H1 (cell line): ENCODE measurements at regions not wholly inside any gene's neighbourhood (a gene's known extent, or its start where the extent isn't known, plus 50 kb on each side); places are given as distances from the start of the nearest gene placed in this dataset.

ENCODE experiments used
- NRF1 ChIP-seq: IDR thresholded peaks from 2 replicates; pipeline ENCODE4 v1.6.1; 2011; ENCODE audit warnings: mild to moderate bottlenecking, low read depth, low read length, improper control_type of control experiment
- TEAD4 ChIP-seq: IDR thresholded peaks from 2 replicates; pipeline ENCODE4 v1.6.1; 2012; ENCODE audit warnings: low read depth, low read length, inconsistent platforms, mixed read lengths

- TF ChIP-seq TEAD4 (no peak), NRF1 (no peak)
Measured at GRCh38 chr22:48615171-48616008, 1212.3 kb downstream of the BRD1 start (continued).
